GM12891 (cell line): ENCODE measurements at regions not wholly inside any gene's neighbourhood (a gene's known extent, or its start where the extent isn't known, plus 50 kb on each side); places are given as distances from the start of the nearest gene placed in this dataset.

Experiments used
- POLR2A ChIP-seq: IDR thresholded peaks from 2 replicates; pipeline ENCODE4 v1.6.1; 2011; ENCODE audit warnings: low read depth, low read length, control low read depth
- POLR2AphosphoS5 ChIP-seq: IDR thresholded peaks from 2 replicates; pipeline ENCODE4 v1.6.1; 2011; ENCODE audit warnings: low read depth, low read length, control low read depth
- POU2F2 ChIP-seq: IDR thresholded peaks from 2 replicates; pipeline ENCODE4 v1.6.1; 2011; ENCODE audit warnings: low read depth, mild to moderate bottlenecking, control low read depth, low read length, moderate library complexity
- SPI1 ChIP-seq: IDR thresholded peaks from 2 replicates; pipeline ENCODE4 v1.6.1; 2011; ENCODE audit warnings: low read depth, low read length, control low read depth
- TAF1 ChIP-seq: IDR thresholded peaks from 2 replicates; pipeline ENCODE4 v1.6.1; 2011; ENCODE audit warnings: low read depth, low read length, control low read depth

GRCh38 chr1:60662486-60663044 is 419.8 kb upstream of the NFIA start:
- TF ChIP-seq POLR2AphosphoS5 (no peak), POLR2A (no peak), SPI1 (no peak), TAF1 (no peak), POU2F2 (no peak)
